Neural progenitor cell (in vitro differentiated cells): ENCODE measurements at regions not wholly inside any gene's neighbourhood (a gene's known extent, or its start where the extent isn't known, plus 50 kb on each side); places are given as distances from the start of the nearest gene placed in this dataset.
"Not testable (repeated sequence)": the region's sequence is repeated elsewhere in the genome, so short reads cannot be mapped to it uniquely, and the experiment has no call there.

ENCODE experiments used
- DNase-seq: peaks from one replicate; pipeline ENCODE4 v3.0.0-alpha.2; 2016; ENCODE audit warnings: low spot score
- H2AFZ ChIP-seq: fragments of 200-600 bp; sonication (generic); replicated peaks from 2 replicates; pipeline ENCODE4 v1.6.1; 2016; ENCODE audit warnings: antibody characterized with exemption
- H3F3A ChIP-seq: fragments of 200-600 bp; sonication (generic); 2 replicates; pipeline ENCODE4 v1.6.1; 2016; ENCODE audit warnings: antibody characterized with exemption, low read depth
- H3K27ac ChIP-seq: fragments of 200-600 bp; sonication (generic); 2 replicates; pipeline ENCODE4 v1.5.1; 2016; ENCODE audit warnings: mild to moderate bottlenecking
- H3K27me3 ChIP-seq: fragments of 200-600 bp; sonication (generic); 2 replicates; pipeline ENCODE4 v1.6.1; 2016; ENCODE audit warnings: mild to moderate bottlenecking, moderate library complexity
- H3K36me3 ChIP-seq: fragments of 200-600 bp; sonication (generic); 2 replicates; pipeline ENCODE4 v1.5.1; 2016
- H3K4me1 ChIP-seq: fragments of 200-600 bp; sonication (generic); 2 replicates; pipeline ENCODE4 v1.6.1; 2016; ENCODE audit warnings: mixed run types
- H3K4me2 ChIP-seq: fragments of 200-600 bp; sonication (generic); 2 replicates; pipeline ENCODE4 v1.6.1; 2016
- H3K4me3 ChIP-seq: fragments of 200-600 bp; sonication (generic); 2 replicates; pipeline ENCODE4 v1.5.1; 2016
- H3K79me2 ChIP-seq: fragments of 200-600 bp; sonication (generic); 2 replicates; pipeline ENCODE4 v1.6.1; 2016; ENCODE audit warnings: low read depth
- H3K9ac ChIP-seq: fragments of 200-600 bp; sonication (generic); 2 replicates; pipeline ENCODE4 v1.6.1; 2016
- H3K9me3 ChIP-seq: fragments of 200-600 bp; sonication (generic); 2 replicates; pipeline ENCODE4 v1.5.1; 2016; ENCODE audit warnings: low read depth
- H4K20me1 ChIP-seq: fragments of 200-600 bp; sonication (generic); 2 replicates; pipeline ENCODE4 v1.6.1; 2016; ENCODE audit warnings: low read depth
- H3K27ac Mint-ChIP-seq: 3 replicates; pipeline ENCODE4 v1.8.0; 2021; ENCODE audit warnings: mixed read lengths
- H3K27me3 Mint-ChIP-seq: 2 replicates; pipeline ENCODE4 v1.8.0; 2022; ENCODE audit warnings: low read depth, mild to moderate bottlenecking, inconsistent platforms, moderate library complexity, mixed read lengths; ENCODE audit not compliant: insufficient read depth
- H3K36me3 Mint-ChIP-seq: 3 replicates; pipeline ENCODE4 v1.8.0; 2021; ENCODE audit warnings: mixed read lengths
- H3K4me1 Mint-ChIP-seq: 3 replicates; pipeline ENCODE4 v1.8.0; 2021; ENCODE audit warnings: mixed read lengths
- H3K4me3 Mint-ChIP-seq: 3 replicates; pipeline ENCODE4 v1.8.0; 2021; ENCODE audit warnings: mild to moderate bottlenecking, moderate library complexity, mixed read lengths
- H3K9me3 Mint-ChIP-seq: 3 replicates; pipeline ENCODE4 v1.8.0; 2020; ENCODE audit warnings: mixed read lengths
- EZH2 ChIP-seq: fragments of 200-600 bp; sonication (generic); IDR thresholded peaks from 2 replicates; pipeline ENCODE4 v1.6.1; 2017; ENCODE audit warnings: antibody characterized with exemption, mild to moderate bottlenecking, moderate library complexity
- EZH2phosphoT487 ChIP-seq: fragments of 200-600 bp; sonication (generic); IDR thresholded peaks from 2 replicates; pipeline ENCODE4 v1.6.1; 2017; ENCODE audit warnings: antibody characterized with exemption
- TF ChIP-seq, protein P1 (sequence below): fragments of 200-600 bp; sonication (generic); IDR thresholded peaks from 2 replicates; pipeline ENCODE4 v1.5.1; 2017; ENCODE audit warnings: antibody characterized with exemption, mild to moderate bottlenecking

- Mint-ChIP-seq H3K27ac (no peak overlapping the region), H3K4me1 (no peaks in the 10 kb centered on the region), H3K4me3 (no peak overlapping the region), H3K27me3 (no peaks in the 10 kb centered on the region), H3K9me3 (peaks cover 33% of the 10 kb centered on the region), H3K36me3 (no peaks in the 10 kb centered on the region)
- no peak for TF ChIP-seq EZH2phosphoT487
- no peak for TF ChIP-seq EZH2
- TF ChIP-seq, protein P1, sequence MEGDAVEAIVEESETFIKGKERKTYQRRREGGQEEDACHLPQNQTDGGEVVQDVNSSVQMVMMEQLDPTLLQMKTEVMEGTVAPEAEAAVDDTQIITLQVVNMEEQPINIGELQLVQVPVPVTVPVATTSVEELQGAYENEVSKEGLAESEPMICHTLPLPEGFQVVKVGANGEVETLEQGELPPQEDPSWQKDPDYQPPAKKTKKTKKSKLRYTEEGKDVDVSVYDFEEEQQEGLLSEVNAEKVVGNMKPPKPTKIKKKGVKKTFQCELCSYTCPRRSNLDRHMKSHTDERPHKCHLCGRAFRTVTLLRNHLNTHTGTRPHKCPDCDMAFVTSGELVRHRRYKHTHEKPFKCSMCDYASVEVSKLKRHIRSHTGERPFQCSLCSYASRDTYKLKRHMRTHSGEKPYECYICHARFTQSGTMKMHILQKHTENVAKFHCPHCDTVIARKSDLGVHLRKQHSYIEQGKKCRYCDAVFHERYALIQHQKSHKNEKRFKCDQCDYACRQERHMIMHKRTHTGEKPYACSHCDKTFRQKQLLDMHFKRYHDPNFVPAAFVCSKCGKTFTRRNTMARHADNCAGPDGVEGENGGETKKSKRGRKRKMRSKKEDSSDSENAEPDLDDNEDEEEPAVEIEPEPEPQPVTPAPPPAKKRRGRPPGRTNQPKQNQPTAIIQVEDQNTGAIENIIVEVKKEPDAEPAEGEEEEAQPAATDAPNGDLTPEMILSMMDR, result no peak
- no peak overlapping the region for H3K4me3 ChIP-seq
- H3K27me3 ChIP-seq, result no peaks in the 10 kb centered on the region
- no peak for DNase-seq
- no peak overlapping the region for H3K9ac ChIP-seq
- H3K4me2 ChIP-seq, result no peak overlapping the region
- H4K20me1 ChIP-seq, result no peaks in the 10 kb centered on the region
- no peaks in the 10 kb centered on the region for H3K4me1 ChIP-seq
- H3F3A ChIP-seq, result no peaks in the 10 kb centered on the region
- no peak overlapping the region for H3K27ac ChIP-seq
- H3K36me3 ChIP-seq, result no peaks in the 10 kb centered on the region
- peaks cover 14% of the 10 kb centered on the region for H3K9me3 ChIP-seq
- H3K79me2 ChIP-seq, result no peaks in the 10 kb centered on the region
- no peak overlapping the region for H2AFZ ChIP-seq
These were observed 200.9 kb upstream of the IVNS1ABP start for GRCh38 chr1:185517808-185518419.

DNA sequence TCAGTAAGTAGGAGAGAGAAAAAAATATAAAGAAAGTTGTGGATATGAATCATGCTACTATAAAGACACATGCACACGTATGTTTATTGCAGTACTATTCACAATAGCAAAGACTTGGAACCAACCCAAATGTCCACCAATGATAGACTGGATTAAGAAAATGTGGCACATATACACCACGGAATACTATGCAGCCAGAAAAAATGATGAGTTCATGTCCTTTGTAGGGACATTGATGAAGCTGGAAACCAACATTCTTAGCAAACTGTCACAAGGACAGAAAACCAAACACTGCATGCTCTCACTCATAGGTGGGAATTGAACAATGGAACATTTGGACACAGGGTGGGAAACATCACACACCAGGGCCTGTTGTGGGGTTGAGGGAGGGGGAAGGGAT, 200.3 kb upstream of the IVNS1ABP start:
- peaks cover 14% of the 10 kb centered on the region for H3K9me3 ChIP-seq
- not testable (repeated sequence) for H2AFZ ChIP-seq, H3K4me3 Mint-ChIP-seq, H3K36me3 ChIP-seq, H4K20me1 ChIP-seq, H3K27ac Mint-ChIP-seq, H3K4me1 ChIP-seq, H3K4me3 ChIP-seq, H3K27me3 ChIP-seq, H3K27ac ChIP-seq, H3K36me3 Mint-ChIP-seq, H3K79me2 ChIP-seq, H3K27me3 Mint-ChIP-seq, H3K9ac ChIP-seq, H3K4me2 ChIP-seq, DNase-seq, H3F3A ChIP-seq, H3K4me1 Mint-ChIP-seq
- peaks cover 34% of the 10 kb centered on the region for H3K9me3 Mint-ChIP-seq

DNA sequence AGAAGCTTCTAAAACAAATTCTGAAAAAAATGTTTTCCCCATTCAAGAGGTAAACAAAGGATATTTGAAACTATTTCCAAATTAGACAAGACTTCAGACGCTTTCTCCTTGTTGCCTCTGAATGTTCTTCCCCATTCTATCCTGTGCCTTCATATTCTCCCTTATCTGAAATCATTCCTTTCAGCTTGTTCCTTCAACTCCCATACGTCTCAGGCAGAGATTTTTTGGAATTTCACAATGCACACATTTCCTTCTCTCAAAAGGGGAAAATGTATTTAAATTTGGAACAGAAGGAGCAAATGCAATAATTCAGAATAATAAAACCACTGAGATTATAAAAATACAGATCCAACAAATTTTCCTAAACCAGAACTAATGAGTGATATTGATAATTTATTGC, 198.7 kb upstream of the IVNS1ABP start:
- no peaks in the 10 kb centered on the region for H3K79me2 ChIP-seq
- no peak overlapping the region for H3K4me2 ChIP-seq
- Mint-ChIP-seq H3K36me3 (no peaks in the 10 kb centered on the region), H3K9me3 (peaks cover 32% of the 10 kb centered on the region), H3K27ac (no peak overlapping the region), H3K4me3 (no peak overlapping the region), H3K4me1 (no peaks in the 10 kb centered on the region), H3K27me3 (no peaks in the 10 kb centered on the region)
- no peaks in the 10 kb centered on the region for H3F3A ChIP-seq
- H3K9ac ChIP-seq, result no peak overlapping the region
- H3K27me3 ChIP-seq, result no peaks in the 10 kb centered on the region
- no peak overlapping the region for H3K4me3 ChIP-seq
- no peak for DNase-seq
- H3K27ac ChIP-seq, result no peak overlapping the region
- TF ChIP-seq, protein P1, result no peak
- TF ChIP-seq EZH2phosphoT487, result no peak
- TF ChIP-seq EZH2, result no peak
- H4K20me1 ChIP-seq, result no peaks in the 10 kb centered on the region
- H3K9me3 ChIP-seq, result peaks cover 14% of the 10 kb centered on the region
- H3K36me3 ChIP-seq, result no peaks in the 10 kb centered on the region
- no peaks in the 10 kb centered on the region for H3K4me1 ChIP-seq
- no peak overlapping the region for H2AFZ ChIP-seq

DNA sequence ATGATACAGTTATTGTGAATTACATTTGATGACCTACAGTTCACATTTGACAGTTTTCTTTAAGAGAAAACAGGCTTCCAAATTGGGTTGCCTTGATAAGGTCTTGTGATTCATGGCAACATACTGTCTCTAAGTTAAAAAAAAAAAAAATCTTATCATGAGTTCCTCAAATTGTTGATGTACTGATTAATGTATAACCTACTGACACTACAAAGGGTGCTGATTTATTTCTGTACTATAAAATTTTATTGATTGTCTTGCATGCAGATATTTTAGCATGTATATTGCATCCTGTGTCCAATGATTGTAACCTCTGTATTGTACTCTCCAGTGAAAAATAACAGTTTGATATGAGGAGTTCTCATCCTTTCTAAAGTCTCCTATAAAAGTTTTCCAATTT, 197.3 kb upstream of the IVNS1ABP start:
- Histone ChIP-seq H4K20me1 (no peaks in the 10 kb centered on the region), H2AFZ (no peak overlapping the region), H3K27ac (no peak overlapping the region), H3K9ac (no peak overlapping the region), H3K9me3 (peaks cover 14% of the 10 kb centered on the region), H3K4me3 (no peak overlapping the region), H3K4me1 (no peaks in the 10 kb centered on the region), H3F3A (no peaks in the 10 kb centered on the region), H3K4me2 (no peak overlapping the region), H3K36me3 (no peaks in the 10 kb centered on the region), H3K79me2 (no peaks in the 10 kb centered on the region), H3K27me3 (no peaks in the 10 kb centered on the region)
- Mint-ChIP-seq H3K4me3 (no peak overlapping the region), H3K27me3 (no peaks in the 10 kb centered on the region), H3K4me1 (no peaks in the 10 kb centered on the region), H3K9me3 (peaks cover 30% of the 10 kb centered on the region), H3K27ac (no peak overlapping the region), H3K36me3 (no peaks in the 10 kb centered on the region)
- no peak for DNase-seq
- TF ChIP-seq, protein P1, result no peak
- no peak for TF ChIP-seq EZH2phosphoT487
- TF ChIP-seq EZH2, result no peak
